SK-N-SH treated with all-trans-retinoic acid at 6 μM for 48 hours (cell line): ENCODE measurements at regions not wholly inside any gene's neighbourhood (a gene's known extent, or its start where the extent isn't known, plus 50 kb on each side); places are given as distances from the start of the nearest gene placed in this dataset.

ENCODE experiments used
- ATAC-seq: fragments of 200-7000 bp; cut with Tn5 transposase; 3 replicates; pipeline ENCODE4 v1.9.1; 2020; ENCODE audit warnings: mild to moderate bottlenecking, moderate library complexity
- ARNTL ChIP-seq: fragments of 450-650 bp; formaldehyde crosslinking; IDR thresholded peaks from 2 replicates; pipeline ENCODE4 v1.5.0; 2020; ENCODE audit warnings: low read depth, mild to moderate bottlenecking, moderate library complexity, borderline replicate concordance
- BACH2 ChIP-seq: fragments of 250-450 bp; sonication (Bioruptor Pico); IDR thresholded peaks from 2 replicates; pipeline ENCODE4 v1.9.0; 2021; ENCODE audit warnings: mild to moderate bottlenecking, borderline replicate concordance
- CSDC2 ChIP-seq: fragments of 250-450 bp; sonication (Bioruptor Pico); IDR thresholded peaks from 2 replicates; pipeline ENCODE4 v1.5.0; 2020; ENCODE audit warnings: mild to moderate bottlenecking, moderate library complexity
- ESRRG ChIP-seq: fragments of 250-450 bp; sonication (Bioruptor Pico); IDR thresholded peaks from 2 replicates; pipeline ENCODE4 v1.6.1; 2021; ENCODE audit warnings: mild to moderate bottlenecking
- GLIS3 ChIP-seq: fragments of 250-450 bp; sonication (Bioruptor Pico); IDR thresholded peaks from 2 replicates; pipeline ENCODE4 v1.5.0; 2020; ENCODE audit warnings: mild to moderate bottlenecking, moderate library complexity
- ISL1 ChIP-seq: fragments of 250-450 bp; sonication (Bioruptor Pico); IDR thresholded peaks from 2 replicates; pipeline ENCODE4 v2.1.2; 2022; ENCODE audit warnings: mild to moderate bottlenecking, moderate library complexity
- OSR1 ChIP-seq: fragments of 250-450 bp; sonication (Bioruptor Pico); IDR thresholded peaks from 2 replicates; pipeline ENCODE4 v1.8.0; 2022; ENCODE audit warnings: moderate library complexity, mild to moderate bottlenecking, inconsistent platforms
- PPARA ChIP-seq: fragments of 250-450 bp; sonication (Bioruptor Pico); IDR thresholded peaks from 2 replicates; pipeline ENCODE4 v1.5.0; 2020; ENCODE audit warnings: mild to moderate bottlenecking, borderline replicate concordance
- RARB ChIP-seq: fragments of 250-450 bp; sonication (Bioruptor Pico); IDR thresholded peaks from 2 replicates; pipeline ENCODE4 v1.8.0; 2021; ENCODE audit warnings: mild to moderate bottlenecking, moderate library complexity
- SNAI2 ChIP-seq: fragments of 250-450 bp; sonication (Bioruptor Pico); IDR thresholded peaks from 2 replicates; pipeline ENCODE4 v1.5.0; 2020; ENCODE audit warnings: mild to moderate bottlenecking, moderate library complexity
- TCF4 ChIP-seq: fragments of 250-450 bp; sonication (Bioruptor Pico); IDR thresholded peaks from 2 replicates; pipeline ENCODE4 v1.8.0; 2021; ENCODE audit warnings: mild to moderate bottlenecking, moderate library complexity, borderline replicate concordance
- TOX ChIP-seq: fragments of 250-450 bp; sonication (Bioruptor Pico); IDR thresholded peaks from 2 replicates; pipeline ENCODE4 v1.8.0; 2021; ENCODE audit warnings: mild to moderate bottlenecking, moderate library complexity, borderline replicate concordance
- ZC3H10 ChIP-seq: fragments of 250-450 bp; sonication (Bioruptor Pico); IDR thresholded peaks from 2 replicates; pipeline ENCODE4 v1.5.1; 2021; ENCODE audit warnings: mild to moderate bottlenecking, moderate library complexity
- ZFP3 ChIP-seq: fragments of 250-450 bp; sonication (Bioruptor Pico); IDR thresholded peaks from 2 replicates; pipeline ENCODE4 v1.5.0; 2020; ENCODE audit warnings: mild to moderate bottlenecking, moderate library complexity
- ZFP30 ChIP-seq: fragments of 450-650 bp; formaldehyde crosslinking; IDR thresholded peaks from 2 replicates; pipeline ENCODE4 v1.5.0; 2022; ENCODE audit warnings: mild to moderate bottlenecking, moderate library complexity
- ZNF565 ChIP-seq: fragments of 450-650 bp; formaldehyde crosslinking; conservative IDR thresholded peaks from 2 replicates; pipeline ENCODE4 v1.5.0; 2020; ENCODE audit warnings: low read depth, mild to moderate bottlenecking, moderate library complexity
- ZNF70 ChIP-seq: fragments of 450-650 bp; formaldehyde crosslinking; IDR thresholded peaks from 2 replicates; pipeline ENCODE4 v1.5.0; 2020; ENCODE audit warnings: mild to moderate bottlenecking, moderate library complexity
- ZNF8 ChIP-seq: fragments of 450-650 bp; formaldehyde crosslinking; IDR thresholded peaks from 2 replicates; pipeline ENCODE4 v1.5.0; 2020; ENCODE audit warnings: mild to moderate bottlenecking, moderate library complexity
- TF ChIP-seq, protein P1 (sequence below): fragments of 250-450 bp; sonication (Bioruptor Pico); IDR thresholded peaks from 2 replicates; pipeline ENCODE4 v1.5.0; 2020; ENCODE audit warnings: mild to moderate bottlenecking, moderate library complexity
- TF ChIP-seq, protein P2 (sequence below): fragments of 250-450 bp; sonication (Bioruptor Pico); IDR thresholded peaks from 2 replicates; pipeline ENCODE4 v1.5.1; 2020; ENCODE audit warnings: low read depth, mild to moderate bottlenecking, moderate library complexity
- TF ChIP-seq, protein P3 (sequence below): fragments of 250-450 bp; sonication (Bioruptor Pico); IDR thresholded peaks from 2 replicates; pipeline ENCODE4 v1.8.0; 2020; ENCODE audit warnings: mild to moderate bottlenecking, moderate library complexity, borderline replicate concordance
- TF ChIP-seq, protein P4 (sequence below): fragments of 250-450 bp; sonication (Bioruptor Pico); IDR thresholded peaks from 2 replicates; pipeline ENCODE4 v1.5.1; 2021; ENCODE audit warnings: mild to moderate bottlenecking, moderate library complexity
- TF ChIP-seq, protein P5 (sequence below): fragments of 250-450 bp; sonication (Bioruptor Pico); IDR thresholded peaks from 2 replicates; pipeline ENCODE4 v1.8.0; 2021; ENCODE audit warnings: low read depth, mild to moderate bottlenecking, moderate library complexity, borderline replicate concordance

DNA sequence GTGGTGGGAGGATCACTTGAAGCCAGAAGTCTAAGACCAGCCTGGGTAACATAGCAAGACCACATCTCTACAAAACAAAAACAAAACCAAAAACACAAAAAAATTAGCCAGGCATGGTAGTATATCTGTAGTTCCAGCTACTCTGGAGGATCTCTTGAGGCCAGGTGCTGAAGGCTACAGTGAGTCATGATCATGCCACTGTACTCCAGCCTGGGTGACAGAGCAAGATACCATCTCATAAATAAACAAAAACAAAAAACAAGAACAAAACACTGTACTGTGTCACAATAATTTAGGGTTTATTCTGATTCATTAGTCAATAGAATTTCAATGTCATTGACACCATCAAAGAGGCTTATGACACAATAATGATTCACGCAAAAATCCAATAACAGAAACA lies 1121.7 kb upstream of the MAP3K7 start:
- no peak for TF ChIP-seq TCF4
- TF ChIP-seq OSR1 (CRISPR knock-in tag), result no peak
- no peak for TF ChIP-seq ZC3H10 (CRISPR knock-in tag)
- no peak for TF ChIP-seq ZNF8 (CRISPR knock-in tag)
- TF ChIP-seq ZFP3 (CRISPR knock-in tag), result no peak
- TF ChIP-seq, protein P1, sequence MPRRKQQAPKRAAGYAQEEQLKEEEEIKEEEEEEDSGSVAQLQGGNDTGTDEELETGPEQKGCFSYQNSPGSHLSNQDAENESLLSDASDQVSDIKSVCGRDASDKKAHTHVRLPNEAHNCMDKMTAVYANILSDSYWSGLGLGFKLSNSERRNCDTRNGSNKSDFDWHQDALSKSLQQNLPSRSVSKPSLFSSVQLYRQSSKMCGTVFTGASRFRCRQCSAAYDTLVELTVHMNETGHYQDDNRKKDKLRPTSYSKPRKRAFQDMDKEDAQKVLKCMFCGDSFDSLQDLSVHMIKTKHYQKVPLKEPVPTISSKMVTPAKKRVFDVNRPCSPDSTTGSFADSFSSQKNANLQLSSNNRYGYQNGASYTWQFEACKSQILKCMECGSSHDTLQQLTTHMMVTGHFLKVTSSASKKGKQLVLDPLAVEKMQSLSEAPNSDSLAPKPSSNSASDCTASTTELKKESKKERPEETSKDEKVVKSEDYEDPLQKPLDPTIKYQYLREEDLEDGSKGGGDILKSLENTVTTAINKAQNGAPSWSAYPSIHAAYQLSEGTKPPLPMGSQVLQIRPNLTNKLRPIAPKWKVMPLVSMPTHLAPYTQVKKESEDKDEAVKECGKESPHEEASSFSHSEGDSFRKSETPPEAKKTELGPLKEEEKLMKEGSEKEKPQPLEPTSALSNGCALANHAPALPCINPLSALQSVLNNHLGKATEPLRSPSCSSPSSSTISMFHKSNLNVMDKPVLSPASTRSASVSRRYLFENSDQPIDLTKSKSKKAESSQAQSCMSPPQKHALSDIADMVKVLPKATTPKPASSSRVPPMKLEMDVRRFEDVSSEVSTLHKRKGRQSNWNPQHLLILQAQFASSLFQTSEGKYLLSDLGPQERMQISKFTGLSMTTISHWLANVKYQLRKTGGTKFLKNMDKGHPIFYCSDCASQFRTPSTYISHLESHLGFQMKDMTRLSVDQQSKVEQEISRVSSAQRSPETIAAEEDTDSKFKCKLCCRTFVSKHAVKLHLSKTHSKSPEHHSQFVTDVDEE (CRISPR knock-in tag), result no peak
- no peak for TF ChIP-seq GLIS3 (CRISPR knock-in tag)
- TF ChIP-seq BACH2 (CRISPR knock-in tag), result no peak
- no peak for TF ChIP-seq TOX (CRISPR knock-in tag)
- ATAC-seq, result no peak

DNA sequence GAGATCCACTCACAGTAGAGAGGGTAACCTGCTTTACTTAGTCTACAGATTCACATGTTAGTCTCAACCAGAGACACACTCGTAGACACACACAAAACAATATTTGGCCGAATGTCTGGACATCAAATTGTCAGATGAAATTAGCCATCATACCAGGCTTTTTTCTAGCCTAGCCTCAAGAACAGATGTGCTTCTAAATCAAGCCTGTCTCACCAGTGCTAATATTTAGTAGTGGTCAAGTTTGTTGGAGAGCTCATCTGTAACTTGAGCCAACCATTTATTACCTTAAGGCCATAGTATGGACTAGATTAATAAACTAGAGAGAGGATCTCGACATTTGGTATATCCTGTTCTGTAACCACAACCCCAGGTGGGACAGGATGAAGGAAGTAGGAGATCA lies 1118.8 kb upstream of the MAP3K7 start:
- ATAC-seq, result no peak
- TF ChIP-seq ZNF70 (CRISPR knock-in tag) (no peak), TCF4 (no peak), ZFP30 (CRISPR knock-in tag) (no peak)
- TF ChIP-seq, all 23 proteins: peak for 0

DNA sequence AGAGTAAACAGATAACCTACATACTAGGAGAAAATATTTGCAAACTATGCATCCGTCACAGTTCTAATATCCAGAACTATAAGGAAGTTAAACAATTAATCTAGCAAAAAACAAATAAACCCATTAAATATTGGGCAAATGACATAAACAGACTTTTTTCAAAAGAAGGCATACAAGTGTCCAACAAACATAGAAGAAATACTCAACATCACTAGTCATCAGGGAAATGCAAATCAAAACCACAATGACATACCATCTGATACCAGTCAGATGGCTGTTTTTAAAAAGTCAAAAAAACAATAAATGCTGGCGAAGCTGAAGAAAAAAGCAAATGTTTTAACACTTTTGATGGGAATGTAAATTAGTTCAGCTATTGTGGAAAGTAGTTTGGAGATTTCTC lies 1117.7 kb upstream of the MAP3K7 start:
- no peak for ATAC-seq
- TF ChIP-seq CSDC2, result no peak
- no peak for TF ChIP-seq SNAI2 (CRISPR knock-in tag)
- TF ChIP-seq ZFP3 (CRISPR knock-in tag), result no peak
- TF ChIP-seq PPARA (CRISPR knock-in tag), result no peak
- no peak for TF ChIP-seq OSR1 (CRISPR knock-in tag)
- no peak for TF ChIP-seq BACH2 (CRISPR knock-in tag)
- TF ChIP-seq TCF4, result no peak
- no peak for TF ChIP-seq ISL1 (CRISPR knock-in tag)
- TF ChIP-seq, protein P2, sequence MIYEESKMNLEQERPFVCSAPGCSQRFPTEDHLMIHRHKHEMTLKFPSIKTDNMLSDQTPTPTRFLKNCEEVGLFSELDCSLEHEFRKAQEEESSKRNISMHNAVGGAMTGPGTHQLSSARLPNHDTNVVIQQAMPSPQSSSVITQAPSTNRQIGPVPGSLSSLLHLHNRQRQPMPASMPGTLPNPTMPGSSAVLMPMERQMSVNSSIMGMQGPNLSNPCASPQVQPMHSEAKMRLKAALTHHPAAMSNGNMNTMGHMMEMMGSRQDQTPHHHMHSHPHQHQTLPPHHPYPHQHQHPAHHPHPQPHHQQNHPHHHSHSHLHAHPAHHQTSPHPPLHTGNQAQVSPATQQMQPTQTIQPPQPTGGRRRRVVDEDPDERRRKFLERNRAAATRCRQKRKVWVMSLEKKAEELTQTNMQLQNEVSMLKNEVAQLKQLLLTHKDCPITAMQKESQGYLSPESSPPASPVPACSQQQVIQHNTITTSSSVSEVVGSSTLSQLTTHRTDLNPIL (CRISPR knock-in tag), result no peak

DNA sequence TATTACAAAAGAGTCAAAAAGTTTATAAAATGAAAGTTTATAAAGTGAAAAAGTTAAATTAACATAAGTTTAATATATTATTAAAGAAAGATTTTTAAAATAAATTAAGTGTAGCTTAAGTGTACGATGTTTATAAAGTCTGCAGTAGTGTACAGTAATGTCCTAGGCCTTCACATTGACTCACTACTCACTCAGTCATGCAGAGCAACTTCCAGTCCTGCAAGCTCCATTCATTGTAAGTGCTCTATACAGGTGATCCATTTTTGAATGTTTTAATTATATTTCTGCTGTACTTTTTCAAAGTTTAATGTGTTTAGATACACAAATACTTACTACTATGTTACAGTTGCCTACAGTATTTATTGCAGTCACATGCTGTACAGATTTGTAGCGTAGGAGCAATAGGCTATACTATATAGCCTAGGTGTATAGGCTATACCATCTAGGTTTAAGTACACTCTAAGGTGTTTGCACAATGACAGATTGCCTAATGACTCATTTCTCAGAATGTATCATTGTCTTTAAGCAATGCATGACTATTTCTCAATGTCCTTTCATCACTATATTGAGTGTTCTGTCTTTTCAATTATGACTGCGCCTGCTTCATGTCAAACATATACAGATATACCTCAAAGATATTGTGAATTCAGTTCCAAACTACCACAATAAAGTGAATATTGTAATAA lies 1110.3 kb upstream of the MAP3K7 start:
- no peak for ATAC-seq

More for the DNA sequence above, 1110.3 kb upstream of the MAP3K7 start:
- TF ChIP-seq ARNTL (CRISPR knock-in tag), result no peak
- TF ChIP-seq, protein P1 (CRISPR knock-in tag), result no peak
- TF ChIP-seq RARB (CRISPR knock-in tag), result no peak
- TF ChIP-seq ZNF70 (CRISPR knock-in tag), result no peak
- TF ChIP-seq OSR1 (CRISPR knock-in tag), result no peak
- TF ChIP-seq, protein P3, sequence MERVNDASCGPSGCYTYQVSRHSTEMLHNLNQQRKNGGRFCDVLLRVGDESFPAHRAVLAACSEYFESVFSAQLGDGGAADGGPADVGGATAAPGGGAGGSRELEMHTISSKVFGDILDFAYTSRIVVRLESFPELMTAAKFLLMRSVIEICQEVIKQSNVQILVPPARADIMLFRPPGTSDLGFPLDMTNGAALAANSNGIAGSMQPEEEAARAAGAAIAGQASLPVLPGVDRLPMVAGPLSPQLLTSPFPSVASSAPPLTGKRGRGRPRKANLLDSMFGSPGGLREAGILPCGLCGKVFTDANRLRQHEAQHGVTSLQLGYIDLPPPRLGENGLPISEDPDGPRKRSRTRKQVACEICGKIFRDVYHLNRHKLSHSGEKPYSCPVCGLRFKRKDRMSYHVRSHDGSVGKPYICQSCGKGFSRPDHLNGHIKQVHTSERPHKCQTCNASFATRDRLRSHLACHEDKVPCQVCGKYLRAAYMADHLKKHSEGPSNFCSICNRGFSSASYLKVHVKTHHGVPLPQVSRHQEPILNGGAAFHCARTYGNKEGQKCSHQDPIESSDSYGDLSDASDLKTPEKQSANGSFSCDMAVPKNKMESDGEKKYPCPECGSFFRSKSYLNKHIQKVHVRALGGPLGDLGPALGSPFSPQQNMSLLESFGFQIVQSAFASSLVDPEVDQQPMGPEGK, result no peak
- no peak for TF ChIP-seq PPARA (CRISPR knock-in tag)
- TF ChIP-seq, protein P4, sequence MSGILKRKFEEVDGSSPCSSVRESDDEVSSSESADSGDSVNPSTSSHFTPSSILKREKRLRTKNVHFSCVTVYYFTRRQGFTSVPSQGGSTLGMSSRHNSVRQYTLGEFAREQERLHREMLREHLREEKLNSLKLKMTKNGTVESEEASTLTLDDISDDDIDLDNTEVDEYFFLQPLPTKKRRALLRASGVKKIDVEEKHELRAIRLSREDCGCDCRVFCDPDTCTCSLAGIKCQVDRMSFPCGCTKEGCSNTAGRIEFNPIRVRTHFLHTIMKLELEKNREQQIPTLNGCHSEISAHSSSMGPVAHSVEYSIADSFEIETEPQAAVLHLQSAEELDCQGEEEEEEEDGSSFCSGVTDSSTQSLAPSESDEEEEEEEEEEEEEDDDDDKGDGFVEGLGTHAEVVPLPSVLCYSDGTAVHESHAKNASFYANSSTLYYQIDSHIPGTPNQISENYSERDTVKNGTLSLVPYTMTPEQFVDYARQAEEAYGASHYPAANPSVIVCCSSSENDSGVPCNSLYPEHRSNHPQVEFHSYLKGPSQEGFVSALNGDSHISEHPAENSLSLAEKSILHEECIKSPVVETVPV (CRISPR knock-in tag), result no peak
- TF ChIP-seq TCF4, result no peak
- no peak for TF ChIP-seq TOX (CRISPR knock-in tag)
- TF ChIP-seq ISL1 (CRISPR knock-in tag), result no peak
- no peak for TF ChIP-seq ESRRG (CRISPR knock-in tag)
- no peak for TF ChIP-seq CSDC2
- no peak for TF ChIP-seq ZNF8 (CRISPR knock-in tag)
- TF ChIP-seq ZNF565 (CRISPR knock-in tag), result no peak
- no peak for TF ChIP-seq ZFP30 (CRISPR knock-in tag)
- no peak for TF ChIP-seq BACH2 (CRISPR knock-in tag)
- TF ChIP-seq, protein P5, sequence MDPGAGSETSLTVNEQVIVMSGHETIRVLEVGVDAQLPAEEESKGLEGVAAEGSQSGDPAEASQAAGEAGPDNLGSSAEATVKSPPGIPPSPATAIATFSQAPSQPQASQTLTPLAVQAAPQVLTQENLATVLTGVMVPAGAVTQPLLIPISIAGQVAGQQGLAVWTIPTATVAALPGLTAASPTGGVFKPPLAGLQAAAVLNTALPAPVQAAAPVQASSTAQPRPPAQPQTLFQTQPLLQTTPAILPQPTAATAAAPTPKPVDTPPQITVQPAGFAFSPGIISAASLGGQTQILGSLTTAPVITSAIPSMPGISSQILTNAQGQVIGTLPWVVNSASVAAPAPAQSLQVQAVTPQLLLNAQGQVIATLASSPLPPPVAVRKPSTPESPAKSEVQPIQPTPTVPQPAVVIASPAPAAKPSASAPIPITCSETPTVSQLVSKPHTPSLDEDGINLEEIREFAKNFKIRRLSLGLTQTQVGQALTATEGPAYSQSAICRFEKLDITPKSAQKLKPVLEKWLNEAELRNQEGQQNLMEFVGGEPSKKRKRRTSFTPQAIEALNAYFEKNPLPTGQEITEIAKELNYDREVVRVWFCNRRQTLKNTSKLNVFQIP (CRISPR knock-in tag), result no peak
- TF ChIP-seq ZFP3 (CRISPR knock-in tag), result no peak
